Pancreas (tissue), 10 donors: ENCODE measurements at regions not wholly inside any gene's neighbourhood (a gene's known extent, or its start where the extent isn't known, plus 50 kb on each side); places are given as distances from the start of the nearest gene placed in this dataset.

Experiments
- ATAC-seq, 4 donors: fragments of 200-7000 bp; cut with Tn5 transposase; one replicate each; pipeline versions ENCODE4 v1.8.0 to v1.9.1; 2020; ENCODE audit warnings: mild to moderate bottlenecking in 4 of 4, moderate library complexity in 4 of 4
- DNase-seq, 6 donors: peaks; one replicate each; pipeline ENCODE4 v3.0.0-alpha.2; 2020
- FAIRE-seq: peaks from 2 replicates; lab custom pipeline; 2012; peaks lifted over from hg19 to GRCh38; lab: Jason Lieb, UNC
- H3K27ac ChIP-seq, 4 donors: fragments of 200-600 bp; sonication (generic); 1 replicate in 3 of 4; 2 replicates in 1 of 4; pipeline versions ENCODE4 v1.5.0 to v1.8.0; 2020
- H3K27me3 ChIP-seq, 4 donors: fragments of 200-600 bp; one replicate each; pipeline ENCODE4 v1.8.0; 2021
- H3K36me3 ChIP-seq, 3 donors: fragments of 200-600 bp; sonication (generic) in 1 of 3; one replicate each; pipeline versions ENCODE4 v1.5.0 to v1.8.0; 2020 to 2021
- H3K4me1 ChIP-seq, 3 donors: fragments of 200-600 bp; one replicate each; pipeline ENCODE4 v1.8.0; 2021
- H3K4me3 ChIP-seq, 4 donors: fragments of 200-600 bp; sonication (generic) in 2 of 4; one replicate each; pipeline versions ENCODE4 v1.5.0 to v1.8.0; 2020 to 2021
- H3K9me3 ChIP-seq, 4 donors: fragments of 200-600 bp; one replicate each; pipeline ENCODE4 v1.8.0; 2021
- WGBS, 2 donors: extraction: QIAGEN DNeasy Blood & Tissue Kit; methylation state at CpG; one replicate each; pipeline ENCODE4 v1.1.7; 2013; 5-methylcytosine and 5-hydroxymethylcytosine counted together
- intact Hi-C, 3 donors: fragments of 100-400 bp; cut with DNase I; formaldehyde crosslinking; loops; one replicate each; pipeline versions ENCODE4 v1.11.1 to v1.14.2; 2022
- TF ChIP-seq, protein P1 (sequence below), 4 donors: fragments of 200-600 bp; sonication (generic) in 3 of 4; IDR thresholded peaks; one replicate each; pipeline versions ENCODE4 v1.5.0 to v1.8.0; 2021; ENCODE audit warnings: antibody characterized with exemption in 4 of 4
- donor health status: healthy with polysubstance abuse.
- donor health status: DM: no; HTN: no; CAD: no; lungs with moderate emphysema.
- donor health status: DM: no; HTN: no; CAD: no.
- donor health status: control.
- donor health status: control.
- donor health status: Bipolar disorder and iron deficiency.
- donor health status: DM: yes; HTN: yes; CAD: no.
- donor health status: DM: no; HTN: no; CAD: no.
- donor health status: DM: no; HTN: no; CAD: no.
- donor health status: DM: yes; HTN: yes; CAD: no.

- ATAC-seq: no peak
- H3K27me3 ChIP-seq: no peaks in the 10 kb centered on the region
- FAIRE-seq: no peak
- 63 to 68% methylated on average over 5 of the region's 5 CpGs for WGBS, 2 donors
- no peak overlapping the region for H3K4me3 ChIP-seq
- no peak overlapping the region for H3K27ac ChIP-seq
- H3K36me3 ChIP-seq: no peaks in the 10 kb centered on the region
- TF ChIP-seq, protein P1, sequence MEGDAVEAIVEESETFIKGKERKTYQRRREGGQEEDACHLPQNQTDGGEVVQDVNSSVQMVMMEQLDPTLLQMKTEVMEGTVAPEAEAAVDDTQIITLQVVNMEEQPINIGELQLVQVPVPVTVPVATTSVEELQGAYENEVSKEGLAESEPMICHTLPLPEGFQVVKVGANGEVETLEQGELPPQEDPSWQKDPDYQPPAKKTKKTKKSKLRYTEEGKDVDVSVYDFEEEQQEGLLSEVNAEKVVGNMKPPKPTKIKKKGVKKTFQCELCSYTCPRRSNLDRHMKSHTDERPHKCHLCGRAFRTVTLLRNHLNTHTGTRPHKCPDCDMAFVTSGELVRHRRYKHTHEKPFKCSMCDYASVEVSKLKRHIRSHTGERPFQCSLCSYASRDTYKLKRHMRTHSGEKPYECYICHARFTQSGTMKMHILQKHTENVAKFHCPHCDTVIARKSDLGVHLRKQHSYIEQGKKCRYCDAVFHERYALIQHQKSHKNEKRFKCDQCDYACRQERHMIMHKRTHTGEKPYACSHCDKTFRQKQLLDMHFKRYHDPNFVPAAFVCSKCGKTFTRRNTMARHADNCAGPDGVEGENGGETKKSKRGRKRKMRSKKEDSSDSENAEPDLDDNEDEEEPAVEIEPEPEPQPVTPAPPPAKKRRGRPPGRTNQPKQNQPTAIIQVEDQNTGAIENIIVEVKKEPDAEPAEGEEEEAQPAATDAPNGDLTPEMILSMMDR (IDR thresholded peaks at IDR 0.05): no peak
- no peaks in the 10 kb centered on the region for H3K9me3 ChIP-seq
- no peaks in the 10 kb centered on the region for H3K4me1 ChIP-seq
- no peak for DNase-seq
- intact Hi-C loops: no loop called here
Observed at GRCh38 chr12:61846765-61847164, 413.4 kb upstream of the USP15 start.

- TF ChIP-seq, protein P1 (IDR thresholded peaks at IDR 0.05): no peak
- FAIRE-seq: no peak
- WGBS, 2 donors: 85 to 94% methylated on average over 7 of the region's 7 CpGs
- DNase-seq: no peak
- no peak for ATAC-seq
- intact Hi-C loops: no loop called here
- H3K4me1 ChIP-seq: no peaks in the 10 kb centered on the region
- H3K27ac ChIP-seq: no peak overlapping the region
- no peak overlapping the region for H3K4me3 ChIP-seq
- H3K27me3 ChIP-seq: no peaks in the 10 kb centered on the region
- no peaks in the 10 kb centered on the region for H3K9me3 ChIP-seq
- H3K36me3 ChIP-seq: no peaks in the 10 kb centered on the region
Observed at GRCh38 chr12:61848893-61849292, 411.3 kb upstream of the USP15 start.

DNA sequence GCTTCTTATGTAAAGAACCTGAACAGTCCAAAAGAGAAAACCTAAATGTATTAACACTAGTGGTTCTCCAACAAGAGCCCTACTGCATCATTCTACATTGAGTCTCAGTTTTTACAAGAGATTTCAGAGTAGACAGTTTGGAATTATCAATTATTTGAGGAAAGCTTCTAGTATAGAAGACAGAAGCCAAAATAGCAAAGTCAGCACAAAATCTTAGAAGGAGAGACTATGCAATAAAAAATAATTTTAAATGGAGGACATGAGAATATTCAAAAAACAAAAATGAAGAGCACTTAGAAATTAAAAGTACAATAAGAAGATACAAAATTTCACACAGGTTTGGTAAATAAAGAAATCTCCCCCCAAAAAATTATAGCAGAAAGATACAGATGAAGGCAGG, 406.3 kb upstream of the USP15 start:
- no peaks in the 10 kb centered on the region for H3K36me3 ChIP-seq
- FAIRE-seq (no peak), DNase-seq (no peak), ATAC-seq (no peak)
- no peaks in the 10 kb centered on the region for H3K27me3 ChIP-seq
- no peaks in the 10 kb centered on the region for H3K9me3 ChIP-seq
- H3K4me3 ChIP-seq: no peak overlapping the region
- H3K27ac ChIP-seq: no peak overlapping the region
- TF ChIP-seq, protein P1 (IDR thresholded peaks at IDR 0.05): no peak
- intact Hi-C loops: no loop called here
- no peaks in the 10 kb centered on the region for H3K4me1 ChIP-seq

DNA sequence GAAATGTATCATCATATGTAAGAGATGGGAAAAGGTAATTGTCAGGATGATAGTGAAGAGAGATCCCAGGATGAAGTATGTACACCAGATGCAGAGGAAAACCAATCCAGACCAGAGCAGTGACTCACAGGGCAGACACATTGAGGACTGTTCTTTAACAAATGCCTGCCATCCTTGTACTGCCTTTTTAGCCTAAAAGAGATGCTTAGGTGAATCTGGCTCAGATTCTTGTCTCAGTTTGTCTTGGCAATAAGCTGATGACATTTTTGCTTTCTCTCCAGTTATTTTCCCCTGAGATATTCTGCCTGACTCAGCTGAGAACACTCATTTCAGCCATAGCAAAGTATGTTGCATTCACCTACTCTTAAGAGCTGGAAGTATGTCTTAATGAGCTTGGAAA, 405.3 kb upstream of the USP15 start:
- TF ChIP-seq, protein P1 (IDR thresholded peaks at IDR 0.05): no peak
- no peak for FAIRE-seq
- Histone ChIP-seq H3K36me3 (no peaks in the 10 kb centered on the region), H3K27ac (no peak overlapping the region), H3K9me3 (no peaks in the 10 kb centered on the region), H3K27me3 (no peaks in the 10 kb centered on the region), H3K4me3 (no peak overlapping the region), H3K4me1 (no peaks in the 10 kb centered on the region)
- no peak for ATAC-seq
- DNase-seq: no peak
- intact Hi-C loops: no loop called here

DNA sequence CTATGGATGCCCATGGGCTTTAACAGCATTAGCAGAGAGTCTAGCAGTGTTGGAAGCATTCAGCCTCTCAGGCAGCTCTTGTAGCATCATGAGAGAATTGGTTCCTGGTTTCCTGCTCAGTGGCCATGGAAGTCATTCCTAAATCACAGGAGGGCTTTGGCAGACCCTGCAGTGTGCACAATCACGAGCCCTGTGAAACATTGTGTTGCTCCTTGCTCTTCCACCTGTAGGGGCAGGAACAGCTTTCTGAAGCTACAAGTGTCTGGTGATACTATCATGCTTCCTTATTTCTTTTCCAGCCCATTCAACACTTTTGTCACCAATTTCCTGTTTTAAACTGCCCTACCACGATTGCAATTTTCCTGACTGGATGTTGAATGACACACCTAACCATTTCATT, 402.2 kb upstream of the USP15 start:
- H3K4me3 ChIP-seq: no peak overlapping the region
- no peaks in the 10 kb centered on the region for H3K4me1 ChIP-seq
- ATAC-seq (no peak), FAIRE-seq (no peak), DNase-seq (no peak)
- H3K27ac ChIP-seq: no peak overlapping the region
- no peaks in the 10 kb centered on the region for H3K36me3 ChIP-seq
- 69 to 81% methylated on average over 2 of the region's 2 CpGs for WGBS, 2 donors
- TF ChIP-seq, protein P1 (IDR thresholded peaks at IDR 0.05): no peak
- no peaks in the 10 kb centered on the region for H3K9me3 ChIP-seq
- no peaks in the 10 kb centered on the region for H3K27me3 ChIP-seq
- intact Hi-C loops: no loop called here
